ENCODE measurements at regions not wholly inside any gene's neighbourhood (a gene's known extent, or its start where the extent isn't known, plus 50 kb on each side); places are given as distances from the start of the nearest gene placed in this dataset.
"Not testable (repeated sequence)": the region's sequence is repeated elsewhere in the genome, so short reads cannot be mapped to it uniquely, and the experiment has no call there.

- DNase-seq: no peak
Observed at GRCh38 chr3:62926494-62926893, 51.3 kb upstream of the CADPS start.

GRCh38 chr3:62928256-62928655 is 53.0 kb upstream of the CADPS start:
- DNase-seq: no peak

DNA sequence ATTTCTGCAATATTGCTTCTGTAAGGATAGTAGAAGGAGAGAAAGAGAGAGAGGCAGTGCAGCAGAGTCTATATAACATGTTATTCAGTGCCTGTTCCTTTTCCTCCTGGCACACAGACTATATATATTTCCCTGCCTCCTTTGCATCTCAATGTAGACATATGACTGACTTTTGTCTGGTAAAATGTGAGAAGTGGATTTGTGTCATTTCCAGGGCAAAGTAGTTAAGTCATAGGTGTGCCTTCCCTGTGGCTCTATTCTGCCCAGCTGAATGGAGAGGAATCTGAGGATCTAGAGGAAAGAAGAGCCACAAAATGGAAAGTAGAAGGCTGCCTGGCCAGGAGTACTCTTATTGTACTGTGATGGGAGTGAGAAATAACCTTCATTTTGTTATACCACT is 54.6 kb upstream of the CADPS start:
- no peak for DNase-seq

DNA sequence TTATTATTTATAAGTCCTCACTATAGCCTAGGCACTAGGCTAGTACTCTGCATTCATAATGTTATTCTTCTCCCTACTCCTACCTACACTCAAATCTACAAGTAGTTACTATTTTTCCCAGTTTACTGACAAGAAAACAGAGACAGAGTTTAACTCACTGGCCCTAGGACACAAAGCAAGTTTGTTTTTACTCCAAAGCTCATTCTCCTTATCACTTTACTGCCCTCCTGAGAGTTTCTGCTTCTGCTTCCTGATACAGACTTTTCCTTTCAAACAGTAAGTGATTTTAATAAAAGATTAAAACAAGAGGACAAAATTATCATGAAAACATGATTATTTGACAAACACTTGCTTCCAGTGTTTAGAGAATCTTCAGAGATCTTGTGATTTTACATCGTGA is 60.6 kb upstream of the CADPS start:
- no peak for DNase-seq

DNA sequence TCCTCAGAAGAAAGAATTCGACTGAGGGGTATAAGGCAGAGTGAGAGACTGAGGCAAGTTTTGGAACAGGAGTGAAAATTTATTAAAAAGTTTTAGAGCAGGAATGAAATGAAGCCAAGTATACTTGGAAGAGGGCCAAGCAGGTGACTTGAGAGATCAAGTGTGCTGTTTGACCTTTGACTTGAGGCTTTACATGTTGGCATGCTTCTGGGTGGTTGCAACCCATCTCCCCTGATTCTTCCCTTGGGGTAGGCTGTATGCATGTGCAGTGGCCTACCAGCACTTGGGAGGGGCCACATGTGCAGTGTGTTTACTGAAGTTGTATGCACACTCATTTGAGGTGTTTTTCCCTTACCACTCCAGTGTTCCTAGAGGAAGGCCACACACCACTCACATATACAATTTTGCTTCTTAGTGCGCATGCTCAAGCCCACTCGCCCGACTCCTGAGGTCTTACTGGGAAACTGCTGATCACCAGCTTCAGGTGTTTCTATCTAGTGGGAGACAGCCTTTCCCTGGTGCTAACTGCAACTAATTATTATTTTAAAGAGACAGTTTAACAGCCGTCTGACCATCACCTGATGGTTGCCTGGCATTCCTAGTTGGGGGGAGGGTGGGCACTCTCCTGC is 61.5 kb upstream of the CADPS start:
- DNase-seq: no peak

DNA sequence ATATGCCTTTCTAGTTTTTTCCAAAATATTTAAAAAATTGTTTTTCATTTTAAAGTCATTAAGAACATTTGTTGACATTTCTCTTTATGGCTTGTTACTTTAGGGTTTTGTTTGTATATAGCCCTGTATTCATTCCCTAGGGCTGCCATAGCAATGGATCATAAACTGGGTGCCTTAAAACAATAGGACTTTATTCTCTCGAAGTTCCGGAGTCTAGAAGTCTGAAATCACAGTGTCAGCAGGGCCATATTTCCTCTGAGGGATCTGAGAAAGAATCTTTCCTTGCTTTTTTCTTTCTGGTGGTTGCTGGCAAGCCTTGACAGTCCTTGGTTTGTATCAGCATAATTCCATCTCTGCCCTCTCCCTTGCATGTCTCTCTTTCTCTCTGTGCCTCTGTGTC is 63.4 kb upstream of the CADPS start:
- no peak for DNase-seq

GRCh38 chr3:62939707-62940106 is 64.5 kb upstream of the CADPS start:
- no peak for DNase-seq

- DNase-seq: no peak
Observed at GRCh38 chr3:62940771-62941563, 65.8 kb upstream of the CADPS start.

GRCh38 chr3:62942227-62942626 is 67.0 kb upstream of the CADPS start:
- DNase-seq: peak; percentile 17

GRCh38 chr3:62942764-62943163 is 67.5 kb upstream of the CADPS start:
- no peak for DNase-seq

GRCh38 chr3:62948921-62949320 is 73.7 kb upstream of the CADPS start:
- no peak for DNase-seq

- no peak for DNase-seq
Observed at GRCh38 chr3:62950210-62950609, 75.0 kb upstream of the CADPS start.

DNA sequence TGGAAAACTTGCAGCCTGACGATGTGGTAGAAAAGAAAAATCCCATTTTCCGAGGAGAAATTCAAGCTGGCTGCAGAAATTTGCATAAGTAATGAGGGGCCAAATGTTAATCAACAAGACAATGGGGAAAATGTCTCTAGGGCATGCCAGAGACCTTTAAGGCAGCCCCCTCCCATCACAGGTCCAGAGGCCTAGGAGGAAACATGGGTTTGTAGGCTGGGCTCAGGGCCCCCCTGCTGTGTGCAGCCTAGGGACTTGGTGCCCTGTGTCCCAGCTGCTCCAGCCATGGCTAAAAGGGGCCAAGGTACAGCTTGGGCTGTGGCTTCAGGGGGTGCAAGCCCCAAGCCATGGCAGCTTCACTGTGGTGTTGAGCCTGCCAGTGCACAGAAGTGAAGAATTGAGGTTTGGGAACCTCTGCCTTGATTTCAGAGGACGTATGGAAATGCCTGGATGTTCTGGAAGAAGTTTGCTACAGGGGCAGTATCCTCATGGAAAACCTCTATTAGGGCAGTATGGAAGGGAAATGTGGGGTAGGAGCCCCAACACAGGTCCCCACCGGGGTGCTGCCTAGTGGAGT is 75.9 kb upstream of the CADPS start:
- no peak for DNase-seq

GRCh38 chr3:62951880-62952279 is 76.7 kb upstream of the CADPS start:
- not testable (repeated sequence) for DNase-seq

GRCh38 chr3:62954580-62954979 is 79.4 kb upstream of the CADPS start:
- DNase-seq: peak; percentile 28

DNA sequence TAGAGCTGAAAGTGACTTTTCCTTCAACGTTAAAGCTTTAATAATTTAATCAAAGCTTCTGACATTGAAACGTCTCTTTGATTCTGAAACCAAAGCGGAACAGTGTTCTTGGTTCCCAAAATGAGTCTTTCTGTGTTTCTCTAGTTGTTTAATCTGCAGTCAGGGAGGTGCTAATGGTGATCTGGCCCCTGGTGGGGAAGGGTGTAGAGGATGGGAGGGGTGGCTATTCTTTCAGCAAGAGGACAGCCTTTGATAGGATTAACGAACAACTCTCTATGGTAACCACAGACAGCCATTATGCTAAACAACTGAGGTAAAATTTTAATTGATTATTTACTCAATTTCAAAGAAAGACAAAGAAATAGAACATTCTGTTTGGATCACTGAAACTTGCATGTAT is 79.9 kb upstream of the CADPS start:
- DNase-seq: peak; percentile 66

GRCh38 chr3:62956411-62956810 is 81.2 kb upstream of the CADPS start:
- no peak for DNase-seq

DNA sequence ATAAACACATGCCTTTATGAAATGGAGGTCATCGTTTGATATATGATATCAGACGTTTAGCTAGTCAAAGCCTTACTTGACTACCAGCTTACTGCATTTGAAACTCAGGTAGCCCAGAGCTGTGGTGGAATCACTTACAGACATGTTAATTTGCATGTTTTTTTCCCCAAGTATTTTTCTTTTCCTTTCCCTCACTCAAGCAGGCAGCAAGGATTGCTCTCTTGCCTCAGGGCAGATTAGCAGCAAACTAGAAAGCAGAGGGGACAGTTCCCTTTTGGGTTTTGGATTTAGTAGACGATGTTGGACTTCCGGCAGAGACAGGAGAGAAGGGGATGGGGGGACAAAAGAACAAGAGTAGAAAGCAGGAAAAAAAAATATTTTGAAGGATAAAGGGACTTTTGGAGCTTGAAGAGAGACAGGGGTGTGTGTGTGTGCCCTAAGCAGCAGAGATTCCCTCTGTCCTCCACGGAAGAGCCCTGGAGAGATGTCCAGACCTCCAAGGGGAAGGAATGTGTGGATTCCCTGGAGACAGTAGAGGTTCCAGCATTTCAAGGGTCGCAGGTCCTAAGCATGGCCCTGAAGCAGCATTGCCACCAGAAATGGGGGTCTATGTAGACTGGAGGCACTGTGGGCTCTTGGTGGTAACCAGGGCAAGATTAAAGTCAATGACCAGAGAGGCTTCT is 86.8 kb upstream of the CADPS start:
- no peak for DNase-seq

DNA sequence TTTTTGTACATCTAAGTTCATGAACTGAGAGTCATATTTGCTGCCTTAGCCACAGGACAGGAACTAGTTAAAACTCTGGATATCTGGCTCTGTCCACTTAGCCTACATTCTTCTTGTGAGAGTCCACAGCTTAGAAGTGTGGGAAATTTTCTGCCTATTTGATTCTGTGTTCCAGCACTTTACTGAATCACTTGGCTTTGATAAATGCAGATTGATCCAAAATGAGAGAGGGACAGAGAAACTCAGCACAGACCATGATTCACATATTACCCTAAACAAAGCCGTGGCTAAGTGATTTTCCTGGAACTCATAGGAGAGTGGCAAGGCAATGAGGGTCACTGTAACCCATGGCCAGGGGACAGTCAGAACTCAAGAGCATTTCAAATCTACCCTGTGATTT is 87.5 kb upstream of the CADPS start:
- DNase-seq: no peak

DNA sequence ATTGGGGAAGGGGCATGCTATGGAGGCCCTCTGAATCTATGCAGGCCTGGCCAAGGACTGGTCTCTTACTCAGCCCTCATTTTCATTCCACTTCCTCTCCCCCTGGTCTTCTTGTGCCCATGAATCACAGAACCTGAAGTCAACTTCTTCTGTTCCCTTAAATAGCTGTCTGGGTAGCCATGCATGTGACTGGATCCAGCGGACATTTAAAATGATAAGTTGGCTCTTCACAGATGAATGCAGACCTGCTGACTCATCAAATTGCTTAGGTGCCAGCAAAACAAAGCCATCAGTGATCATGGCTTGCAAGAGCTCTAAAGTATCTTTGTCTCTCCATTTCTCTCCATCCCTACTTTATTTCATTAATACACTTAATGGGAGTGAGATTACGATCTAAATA is 90.1 kb upstream of the CADPS start:
- no peak for DNase-seq

- DNase-seq: no peak
Observed at GRCh38 chr3:62968128-62968527, 92.9 kb upstream of the CADPS start.

DNA sequence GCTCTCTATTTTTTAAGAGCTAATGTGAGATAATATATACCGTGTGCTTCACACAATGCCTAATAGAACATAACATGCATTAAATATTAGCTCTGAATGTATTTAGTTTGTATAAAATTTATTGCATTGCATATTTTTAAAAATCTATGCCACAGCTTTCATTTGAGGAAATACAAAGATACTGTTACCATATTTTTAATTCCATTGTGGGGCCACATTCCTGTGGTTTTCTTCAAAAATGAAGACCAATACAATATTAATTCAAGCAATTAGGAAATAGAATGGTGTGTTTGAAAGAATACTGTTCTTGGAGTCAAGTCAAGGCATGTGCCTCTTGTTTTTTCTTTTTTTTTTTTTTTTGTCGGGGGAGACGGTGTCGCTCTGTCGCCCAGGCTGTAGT is 95.4 kb upstream of the CADPS start:
- no peak for DNase-seq

GRCh38 chr3:62975566-62975965 is 100.3 kb upstream of the CADPS start:
- no peak for DNase-seq

GRCh38 chr3:62981962-62982361 is 106.7 kb upstream of the CADPS start:
- no peak for DNase-seq

Data from NCI-H146 (cell line).